Panc1 (cell line): ENCODE measurements at regions not wholly inside any gene's neighbourhood (a gene's known extent, or its start where the extent isn't known, plus 50 kb on each side); places are given as distances from the start of the nearest gene placed in this dataset.

ENCODE experiments used
- ATAC-seq: fragments of 200-7000 bp; cut with Tn5 transposase; 2 replicates; pipeline ENCODE4 v1.9.1; 2020; ENCODE audit warnings: mild to moderate bottlenecking, moderate library complexity
- BruUV-seq: library from RNA; stranded (reverse); fragments of 400-500 nt; replicated peaks from 2 replicates; lab custom pipeline; 2021; lab: Mats Ljungman, UMichigan
- CTCF ChIA-PET: fragments of 300-600 bp; sonication (Branson Sonifier 250); formaldehyde crosslinking; loops from one replicate; lab custom pipeline; 2022; ENCODE audit warnings: antibody characterized with exemption; lab: Charles Lee
- POLR2A ChIA-PET: fragments of 300-600 bp; sonication (Branson Sonifier 250); formaldehyde crosslinking; loops from one replicate; lab custom pipeline; 2022; ENCODE audit warnings: antibody characterized with exemption; lab: Charles Lee
- DNase-seq: peaks from one replicate; pipeline ENCODE4 v3.0.0-alpha.2; 2010; ENCODE audit warnings: low read depth, low spot score
- H3K27ac ChIP-seq: 2 replicates; pipeline ENCODE4 v1.5.1; 2011; ENCODE audit warnings: mild to moderate bottlenecking, low read length, inconsistent platforms
- H3K27me3 ChIP-seq: fragments of 200-500 bp; sonication (Bioruptor generic); 2 replicates; pipeline ENCODE4 v1.6.0; 2014; ENCODE audit warnings: low read length, inconsistent platforms; ENCODE audit not compliant: control insufficient read depth, insufficient read depth
- H3K36me3 ChIP-seq: fragments of 200-500 bp; sonication (Bioruptor generic); 2 replicates; pipeline ENCODE4 v1.5.1; 2014; ENCODE audit warnings: inconsistent platforms, mild to moderate bottlenecking, low read length, moderate library complexity; ENCODE audit not compliant: control insufficient read depth, insufficient read depth
- H3K4me1 ChIP-seq: 2 replicates; pipeline ENCODE4 v1.5.1; 2011; ENCODE audit warnings: inconsistent platforms, mild to moderate bottlenecking, low read length, moderate library complexity; ENCODE audit not compliant: control insufficient read depth, insufficient read depth
- H3K4me3 ChIP-seq, 2 experiments: 2 replicates each; pipeline ENCODE4 v1.5.1; 2011 to 2012; ENCODE audit warnings: low read depth in 2 of 2, low read length in 2 of 2, mild to moderate bottlenecking in 2 of 2, inconsistent platforms in 1 of 2, moderate library complexity in 1 of 2
- H3K9me3 ChIP-seq: fragments of 200-500 bp; sonication (Bioruptor generic); 2 replicates; pipeline ENCODE4 v1.5.1; 2014; ENCODE audit warnings: low read depth, mild to moderate bottlenecking, inconsistent platforms, low read length, moderate library complexity; ENCODE audit not compliant: control insufficient read depth, insufficient read depth
- POLR2AphosphoS5 ChIP-seq: IDR thresholded peaks from 2 replicates; pipeline ENCODE4 v1.6.1; 2012; ENCODE audit warnings: mild to moderate bottlenecking, low read depth, low read length, moderate library complexity
- SIN3A ChIP-seq: IDR thresholded peaks from 2 replicates; pipeline ENCODE4 v1.6.1; 2012; ENCODE audit warnings: low read depth, mild to moderate bottlenecking, low read length, moderate library complexity, borderline replicate concordance; ENCODE audit not compliant: insufficient read depth
- TCF7L2 ChIP-seq: IDR thresholded peaks from 2 replicates; pipeline ENCODE4 v1.6.1; 2011; ENCODE audit warnings: mild to moderate bottlenecking, low read depth, low read length, inconsistent platforms
- in situ Hi-C: cut with HindIII; loops from 2 replicates; pipeline ENCODE4 v1.10.0; 2016; ENCODE audit warnings: low sequenced_read_pairs, low pct_unique_long_range_greater_than_20kb
- intact Hi-C: fragments of 100-400 bp; cut with micrococcal nuclease; formaldehyde crosslinking; loops from one replicate; pipeline ENCODE4 v1.10.0; 2022; ENCODE audit not compliant: unreplicated experiment
- TF ChIP-seq, protein P1 (sequence below), 2 experiments: IDR thresholded peaks; 2 replicates each; pipeline ENCODE4 v1.6.1; 2011 to 2012; ENCODE audit warnings: low read depth in 2 of 2, control low read depth in 1 of 2, low read length in 1 of 2, mild to moderate bottlenecking in 1 of 2, moderate library complexity in 1 of 2; ENCODE audit not compliant: insufficient read depth in 1 of 2
- TF ChIP-seq, protein P2 (sequence below): fragments of 450-650 bp; IDR thresholded peaks from 2 replicates; pipeline ENCODE4 v1.5.1; 2017; ENCODE audit warnings: mild to moderate bottlenecking

DNA sequence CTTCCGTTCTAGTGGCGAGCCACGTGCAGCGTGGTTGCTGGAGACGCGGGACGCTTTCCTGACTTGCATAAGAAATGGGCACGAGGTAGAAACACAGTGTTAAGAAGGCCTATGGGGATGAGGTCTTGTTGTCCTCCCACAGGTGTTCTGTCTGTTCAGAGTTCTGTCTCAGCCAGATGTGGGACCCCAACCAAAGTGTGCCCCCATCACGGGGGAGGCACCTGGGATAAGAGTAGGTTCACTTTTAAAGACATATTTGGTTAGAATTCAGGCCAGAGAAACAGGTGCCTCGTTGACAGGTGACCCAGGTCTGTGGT, 56.0 kb upstream of the PITRM1 start:
- Histone ChIP-seq H3K36me3 (no peaks in the 10 kb centered on the region), H3K4me1 (peaks cover 14% of the 10 kb centered on the region), H3K27me3 (no peaks in the 10 kb centered on the region), H3K9me3 (no peaks in the 10 kb centered on the region), H3K4me3 (no peak overlapping the region), H3K27ac (no peak overlapping the region)
- in situ Hi-C loops (no loop called here), intact Hi-C loops (no loop called here)
- ChIA-PET CTCF (no interaction called here), POLR2A (no interaction called here)
- no peak for DNase-seq
- no peak for ATAC-seq
- no TSS peak for BruUV-seq
- TF ChIP-seq, protein P1, sequence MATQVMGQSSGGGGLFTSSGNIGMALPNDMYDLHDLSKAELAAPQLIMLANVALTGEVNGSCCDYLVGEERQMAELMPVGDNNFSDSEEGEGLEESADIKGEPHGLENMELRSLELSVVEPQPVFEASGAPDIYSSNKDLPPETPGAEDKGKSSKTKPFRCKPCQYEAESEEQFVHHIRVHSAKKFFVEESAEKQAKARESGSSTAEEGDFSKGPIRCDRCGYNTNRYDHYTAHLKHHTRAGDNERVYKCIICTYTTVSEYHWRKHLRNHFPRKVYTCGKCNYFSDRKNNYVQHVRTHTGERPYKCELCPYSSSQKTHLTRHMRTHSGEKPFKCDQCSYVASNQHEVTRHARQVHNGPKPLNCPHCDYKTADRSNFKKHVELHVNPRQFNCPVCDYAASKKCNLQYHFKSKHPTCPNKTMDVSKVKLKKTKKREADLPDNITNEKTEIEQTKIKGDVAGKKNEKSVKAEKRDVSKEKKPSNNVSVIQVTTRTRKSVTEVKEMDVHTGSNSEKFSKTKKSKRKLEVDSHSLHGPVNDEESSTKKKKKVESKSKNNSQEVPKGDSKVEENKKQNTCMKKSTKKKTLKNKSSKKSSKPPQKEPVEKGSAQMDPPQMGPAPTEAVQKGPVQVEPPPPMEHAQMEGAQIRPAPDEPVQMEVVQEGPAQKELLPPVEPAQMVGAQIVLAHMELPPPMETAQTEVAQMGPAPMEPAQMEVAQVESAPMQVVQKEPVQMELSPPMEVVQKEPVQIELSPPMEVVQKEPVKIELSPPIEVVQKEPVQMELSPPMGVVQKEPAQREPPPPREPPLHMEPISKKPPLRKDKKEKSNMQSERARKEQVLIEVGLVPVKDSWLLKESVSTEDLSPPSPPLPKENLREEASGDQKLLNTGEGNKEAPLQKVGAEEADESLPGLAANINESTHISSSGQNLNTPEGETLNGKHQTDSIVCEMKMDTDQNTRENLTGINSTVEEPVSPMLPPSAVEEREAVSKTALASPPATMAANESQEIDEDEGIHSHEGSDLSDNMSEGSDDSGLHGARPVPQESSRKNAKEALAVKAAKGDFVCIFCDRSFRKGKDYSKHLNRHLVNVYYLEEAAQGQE (IDR thresholded peaks at IDR 0.05; ENCODE audit: insufficient read depth in 1 of 2, low read depth in 2 of 2, low read length in 1 of 2) = no peak
- TF ChIP-seq SIN3A = no peak
- TF ChIP-seq POLR2AphosphoS5 = no peak
- TF ChIP-seq, protein P2, sequence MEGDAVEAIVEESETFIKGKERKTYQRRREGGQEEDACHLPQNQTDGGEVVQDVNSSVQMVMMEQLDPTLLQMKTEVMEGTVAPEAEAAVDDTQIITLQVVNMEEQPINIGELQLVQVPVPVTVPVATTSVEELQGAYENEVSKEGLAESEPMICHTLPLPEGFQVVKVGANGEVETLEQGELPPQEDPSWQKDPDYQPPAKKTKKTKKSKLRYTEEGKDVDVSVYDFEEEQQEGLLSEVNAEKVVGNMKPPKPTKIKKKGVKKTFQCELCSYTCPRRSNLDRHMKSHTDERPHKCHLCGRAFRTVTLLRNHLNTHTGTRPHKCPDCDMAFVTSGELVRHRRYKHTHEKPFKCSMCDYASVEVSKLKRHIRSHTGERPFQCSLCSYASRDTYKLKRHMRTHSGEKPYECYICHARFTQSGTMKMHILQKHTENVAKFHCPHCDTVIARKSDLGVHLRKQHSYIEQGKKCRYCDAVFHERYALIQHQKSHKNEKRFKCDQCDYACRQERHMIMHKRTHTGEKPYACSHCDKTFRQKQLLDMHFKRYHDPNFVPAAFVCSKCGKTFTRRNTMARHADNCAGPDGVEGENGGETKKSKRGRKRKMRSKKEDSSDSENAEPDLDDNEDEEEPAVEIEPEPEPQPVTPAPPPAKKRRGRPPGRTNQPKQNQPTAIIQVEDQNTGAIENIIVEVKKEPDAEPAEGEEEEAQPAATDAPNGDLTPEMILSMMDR = no peak
- no peak for TF ChIP-seq TCF7L2

DNA sequence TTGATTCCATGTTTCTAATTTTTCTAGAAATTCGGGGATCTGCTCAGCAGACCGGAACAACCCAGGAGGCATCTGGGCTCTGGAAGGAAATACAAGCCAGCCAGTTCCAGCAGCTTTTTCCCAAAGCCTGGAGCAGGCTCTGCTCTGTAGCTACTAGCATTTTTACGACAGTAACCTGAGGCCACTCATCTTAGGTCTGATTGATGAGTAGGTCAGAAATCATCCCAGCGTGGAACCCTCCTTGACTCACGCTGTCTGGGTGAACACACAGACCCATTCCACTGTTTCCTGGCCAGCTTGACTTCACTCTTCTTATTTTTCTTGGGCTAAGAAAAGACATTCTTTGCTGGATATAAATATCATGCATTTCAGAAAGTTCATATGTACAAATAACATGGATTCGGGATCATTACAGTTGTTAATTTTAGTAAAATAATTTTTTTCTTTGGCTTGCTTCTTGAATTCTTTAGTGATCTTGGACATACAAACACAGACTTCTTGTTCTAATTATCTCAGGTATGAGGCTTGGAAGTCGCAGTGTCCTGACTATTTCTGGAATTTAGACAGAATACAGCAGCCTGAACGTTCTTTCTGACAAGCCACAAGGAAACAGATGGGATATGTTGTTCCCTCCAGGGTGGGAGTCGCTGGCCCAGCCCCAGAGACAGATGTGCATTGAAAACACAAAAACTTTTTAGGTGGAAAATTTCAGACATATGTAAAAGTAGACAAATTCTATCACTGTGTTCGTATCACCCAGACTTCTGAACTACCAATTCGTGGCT, 54.6 kb upstream of the PITRM1 start:
- Histone ChIP-seq H3K27ac (peak overlapping the region; percentile 61), H3K36me3 (no peaks in the 10 kb centered on the region), H3K4me1 (peaks cover 14% of the 10 kb centered on the region), H3K4me3 (no peak overlapping the region), H3K9me3 (no peaks in the 10 kb centered on the region), H3K27me3 (no peaks in the 10 kb centered on the region)
- intact Hi-C loops (no loop called here), in situ Hi-C loops (no loop called here)
- ChIA-PET POLR2A (no interaction called here), CTCF (interaction anchor here (0.7 kb wide), 1 partner anchor 212 kb away, joined by 3 read pairs; no protein-coding TSS in a partner anchor)
- DNase-seq (no peak), ATAC-seq (peak; percentile 86)
- TF ChIP-seq, protein P1 (IDR thresholded peaks at IDR 0.05; ENCODE audit: insufficient read depth in 1 of 2, low read depth in 2 of 2, low read length in 1 of 2) = no peak
- TF ChIP-seq TCF7L2 (no peak), SIN3A (no peak), POLR2AphosphoS5 (no peak)
- TF ChIP-seq, protein P2 = no peak
- no TSS peak for BruUV-seq
